Omental fat pad (tissue), 3 donors: ENCODE measurements at regions not wholly inside any gene's neighbourhood (a gene's known extent, or its start where the extent isn't known, plus 50 kb on each side); places are given as distances from the start of the nearest gene placed in this dataset.
A peak's percentile ranks its signal among the peaks of the same experiment; 100 is the strongest.
"Not testable (repeated sequence)": the region's sequence is repeated elsewhere in the genome, so short reads cannot be mapped to it uniquely, and the experiment has no call there.

Experiments
- ATAC-seq: fragments of 150-250 bp; one replicate; pipeline ENCODE4 v1.9.1; 2016; ENCODE audit warnings: mild to moderate bottlenecking, moderate library complexity; ENCODE audit not compliant: low FRiP score
- DNase-seq: peaks from one replicate; pipeline ENCODE4 v3.0.0-alpha.2; 2019; ENCODE audit warnings: low spot score
- TF ChIP-seq, protein P1 (sequence below), 3 donors: fragments of 450-650 bp; IDR thresholded peaks; one replicate each; pipeline ENCODE4 v1.5.1; 2016 to 2017; ENCODE audit warnings: antibody characterized with exemption in 3 of 3, mild to moderate bottlenecking in 3 of 3, moderate library complexity in 2 of 3

DNA sequence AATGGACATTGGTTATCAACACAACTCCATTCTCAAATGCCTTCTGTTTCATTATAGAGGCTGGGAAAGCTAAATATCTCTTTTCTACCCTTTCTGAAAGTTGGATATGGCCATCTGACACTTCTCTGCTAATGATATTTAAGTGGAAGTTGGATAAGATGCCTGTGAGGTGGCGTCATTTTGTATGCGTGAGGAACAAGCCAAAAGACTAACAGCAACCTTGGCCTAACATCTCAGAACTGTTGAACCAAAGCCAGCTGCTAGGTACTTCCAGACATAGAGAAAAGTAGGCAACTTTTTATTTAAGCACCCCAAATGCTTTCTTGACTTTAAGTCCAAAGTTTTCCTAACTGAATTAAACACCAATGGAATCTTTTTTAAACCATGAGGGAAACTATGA is 708.4 kb downstream of the CD109 start:
- ATAC-seq (no peak), DNase-seq (no peak)
- TF ChIP-seq, protein P1, sequence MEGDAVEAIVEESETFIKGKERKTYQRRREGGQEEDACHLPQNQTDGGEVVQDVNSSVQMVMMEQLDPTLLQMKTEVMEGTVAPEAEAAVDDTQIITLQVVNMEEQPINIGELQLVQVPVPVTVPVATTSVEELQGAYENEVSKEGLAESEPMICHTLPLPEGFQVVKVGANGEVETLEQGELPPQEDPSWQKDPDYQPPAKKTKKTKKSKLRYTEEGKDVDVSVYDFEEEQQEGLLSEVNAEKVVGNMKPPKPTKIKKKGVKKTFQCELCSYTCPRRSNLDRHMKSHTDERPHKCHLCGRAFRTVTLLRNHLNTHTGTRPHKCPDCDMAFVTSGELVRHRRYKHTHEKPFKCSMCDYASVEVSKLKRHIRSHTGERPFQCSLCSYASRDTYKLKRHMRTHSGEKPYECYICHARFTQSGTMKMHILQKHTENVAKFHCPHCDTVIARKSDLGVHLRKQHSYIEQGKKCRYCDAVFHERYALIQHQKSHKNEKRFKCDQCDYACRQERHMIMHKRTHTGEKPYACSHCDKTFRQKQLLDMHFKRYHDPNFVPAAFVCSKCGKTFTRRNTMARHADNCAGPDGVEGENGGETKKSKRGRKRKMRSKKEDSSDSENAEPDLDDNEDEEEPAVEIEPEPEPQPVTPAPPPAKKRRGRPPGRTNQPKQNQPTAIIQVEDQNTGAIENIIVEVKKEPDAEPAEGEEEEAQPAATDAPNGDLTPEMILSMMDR (IDR thresholded peaks at IDR 0.05), result no peak

DNA sequence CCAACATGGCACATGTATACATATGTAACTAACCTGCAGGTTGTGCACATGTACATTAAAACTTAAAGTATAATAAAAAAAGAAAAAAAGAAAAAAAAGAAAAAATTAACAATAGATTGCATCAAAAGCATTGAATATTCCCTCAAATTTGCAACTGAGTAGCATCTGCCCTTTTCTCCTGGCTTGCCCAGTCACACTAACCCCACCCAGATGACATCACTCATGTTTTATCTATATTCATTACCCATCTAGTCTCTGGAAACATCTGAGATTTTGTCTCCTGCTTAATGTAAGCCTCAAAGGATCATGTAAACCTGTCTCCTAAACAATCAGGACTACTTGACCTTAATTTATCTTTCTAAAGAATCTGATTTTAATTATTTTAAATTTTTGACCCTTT is 706.8 kb downstream of the CD109 start:
- ATAC-seq, result no peak
- DNase-seq, result no peak
- TF ChIP-seq, protein P1 (IDR thresholded peaks at IDR 0.05), result no peak

DNA sequence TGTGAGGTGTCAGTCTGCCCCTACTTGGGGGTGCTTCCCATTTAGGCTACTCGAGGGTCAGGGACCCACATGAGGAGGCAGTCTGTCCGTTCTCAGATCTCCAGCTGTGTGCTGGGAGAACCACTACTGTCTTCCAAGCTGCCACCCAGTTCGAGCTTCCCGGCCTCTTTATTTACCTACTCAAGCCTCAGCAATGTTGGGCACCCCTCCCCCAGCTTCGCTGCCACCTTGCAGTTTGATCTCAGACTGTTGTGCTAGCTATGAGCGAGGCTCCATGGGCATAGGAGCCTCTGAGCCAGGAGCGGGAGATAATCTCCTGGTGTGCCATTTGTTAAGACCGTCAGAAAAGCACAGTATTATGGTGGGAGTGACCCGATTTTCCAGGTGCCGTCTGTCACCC is 682.4 kb downstream of the CD109 start:
- ATAC-seq, DNase-seq: not testable (repeated sequence)

DNA sequence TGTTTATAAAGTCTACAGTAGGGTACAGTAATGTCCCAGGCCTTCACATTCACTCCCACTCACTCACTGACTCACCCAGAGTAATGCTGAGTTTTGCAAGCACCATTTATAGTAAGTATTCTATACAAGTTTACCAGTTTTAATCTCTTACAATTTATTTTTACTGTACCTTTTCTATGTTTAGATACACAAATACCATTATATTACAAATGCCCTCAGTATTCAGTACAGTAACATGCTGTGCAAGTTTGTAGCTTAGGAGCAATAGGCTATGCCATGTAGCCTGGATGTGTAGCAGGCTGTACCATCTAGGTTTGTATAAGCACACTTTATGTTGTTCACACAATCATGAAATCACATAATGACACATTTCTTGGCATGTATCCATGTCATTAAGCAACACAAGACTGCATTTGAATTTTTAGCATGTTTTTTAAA is 673.6 kb downstream of the CD109 start:
- ATAC-seq, result no peak

DNA sequence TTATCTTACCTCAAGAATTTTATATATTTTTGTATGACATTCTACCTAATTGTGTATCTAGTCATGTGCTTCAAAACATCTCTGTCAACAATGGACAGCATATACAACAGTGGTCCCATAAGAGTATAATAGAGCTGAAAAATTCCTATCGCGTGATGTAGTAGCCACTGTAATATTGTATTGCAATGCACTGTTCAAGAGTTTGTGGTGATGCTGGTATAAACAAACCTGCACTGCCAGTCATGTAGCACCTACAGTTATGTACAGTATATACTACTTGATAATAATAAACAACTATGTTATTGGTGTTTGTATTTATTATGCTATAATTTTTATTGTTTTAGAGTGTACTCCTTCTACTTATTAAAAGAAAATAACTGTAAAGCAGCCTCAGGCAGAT is 672.7 kb downstream of the CD109 start:
- TF ChIP-seq, protein P1 (IDR thresholded peaks at IDR 0.05), result no peak
- ATAC-seq (no peak), DNase-seq (no peak)

More for the DNA sequence above, 673.6 kb downstream of the CD109 start:
- no peak for DNase-seq
- TF ChIP-seq, protein P1 (IDR thresholded peaks at IDR 0.05), result no peak

DNA sequence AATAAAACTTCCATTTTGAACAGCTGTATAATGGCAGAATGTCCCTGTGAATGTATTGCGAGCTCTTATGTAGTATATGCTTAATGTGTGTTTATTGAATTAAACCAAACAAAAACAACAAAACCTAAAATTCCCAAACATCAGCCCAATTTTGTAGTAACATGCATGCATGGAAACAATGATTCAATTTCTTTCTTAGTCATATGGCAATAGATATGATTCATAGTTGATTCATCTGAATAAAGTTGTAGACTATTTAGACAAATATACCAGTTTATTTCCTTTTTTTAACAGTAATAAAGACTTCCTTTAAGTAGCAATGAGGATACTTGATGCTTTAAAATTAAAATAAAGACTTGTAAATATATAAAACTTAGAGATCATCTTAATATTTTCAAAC is 670.6 kb downstream of the CD109 start:
- TF ChIP-seq, protein P1 (IDR thresholded peaks at IDR 0.05), result no peak
- DNase-seq (no peak), ATAC-seq (no peak)

DNA sequence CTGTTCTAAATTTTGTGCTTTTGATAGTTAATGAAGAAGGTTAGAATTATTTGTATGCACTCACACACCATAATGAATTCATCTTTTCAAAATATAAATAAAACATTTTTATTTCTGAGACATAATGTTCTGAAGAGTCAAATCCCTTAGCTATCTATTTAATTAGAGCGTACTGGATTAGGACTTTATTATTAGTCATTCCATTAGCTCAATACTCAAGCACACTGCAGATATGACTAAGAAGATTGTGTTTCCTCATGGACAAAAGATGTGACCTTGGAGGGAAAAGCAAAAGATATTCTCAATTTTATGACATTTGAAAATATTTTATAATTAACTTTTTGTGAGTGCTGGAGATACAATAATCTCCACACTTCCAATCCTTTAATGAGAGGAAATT is 666.4 kb downstream of the CD109 start:
- DNase-seq (no peak), ATAC-seq (no peak)
- TF ChIP-seq, protein P1 (IDR thresholded peaks at IDR 0.05), result no peak

DNA sequence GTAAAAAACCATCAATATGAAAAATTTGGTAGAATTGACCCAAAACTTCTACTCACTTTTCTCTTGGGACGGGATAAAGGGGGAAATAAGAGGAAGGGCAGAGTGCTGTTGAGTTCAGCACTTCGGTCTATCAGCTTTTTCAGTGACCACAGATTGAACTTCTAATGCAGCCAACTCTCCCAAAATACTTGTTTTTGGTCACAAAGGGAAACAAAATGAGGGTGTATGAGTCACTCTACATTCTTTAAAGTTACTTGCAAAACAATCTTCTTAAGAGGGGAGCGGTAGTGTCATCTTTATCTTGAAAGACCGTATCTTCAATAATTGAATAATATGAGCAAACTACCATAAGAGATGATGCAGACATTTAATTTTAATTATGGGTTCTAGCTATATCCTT is 661.3 kb downstream of the CD109 start:
- ATAC-seq (peak; percentile 23), DNase-seq (no peak)
- TF ChIP-seq, protein P1 (IDR thresholded peaks at IDR 0.05), result no peak
